Activated gamma-delta T cell treated with Interleukin-2 at 50 U/mL for 16 hours (primary cell): ENCODE measurements at regions not wholly inside any gene's neighbourhood (a gene's known extent, or its start where the extent isn't known, plus 50 kb on each side); places are given as distances from the start of the nearest gene placed in this dataset.

Experiments
- DNase-seq: peaks from one replicate; pipeline ENCODE4 v3.0.0-alpha.2; 2020

- peak; percentile 9 for DNase-seq
These were observed 202.4 kb downstream of the SEC14L1 start for GRCh38 chr17:77343031-77343800.

DNA sequence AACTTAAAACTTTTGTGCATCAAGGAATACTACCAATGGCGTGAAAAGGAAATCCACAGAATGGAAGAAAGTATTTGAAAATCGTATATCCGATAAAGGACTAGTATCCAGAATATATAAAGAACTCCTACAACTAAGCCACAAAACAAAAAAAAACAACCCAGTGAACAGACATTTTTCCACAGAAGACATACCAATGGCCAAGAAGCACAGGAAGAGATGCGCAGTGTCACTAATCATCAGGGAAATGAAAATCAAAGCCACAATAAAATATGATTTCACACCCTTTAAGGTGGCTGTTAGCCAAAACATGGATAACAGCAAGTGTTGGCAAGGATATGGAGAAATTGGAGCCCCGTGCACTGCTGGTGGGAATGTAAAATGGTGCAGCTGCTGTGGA is 203.3 kb downstream of the SEC14L1 start:
- DNase-seq: no peak

- DNase-seq: peak; percentile 1
These were observed 204.6 kb downstream of the SEC14L1 start for GRCh38 chr17:77345260-77345910.

GRCh38 chr17:77346765-77347164 is 206.0 kb downstream of the SEC14L1 start:
- no peak for DNase-seq

- DNase-seq: no peak
These were observed 206.8 kb downstream of the SEC14L1 start for GRCh38 chr17:77347544-77347943.

DNA sequence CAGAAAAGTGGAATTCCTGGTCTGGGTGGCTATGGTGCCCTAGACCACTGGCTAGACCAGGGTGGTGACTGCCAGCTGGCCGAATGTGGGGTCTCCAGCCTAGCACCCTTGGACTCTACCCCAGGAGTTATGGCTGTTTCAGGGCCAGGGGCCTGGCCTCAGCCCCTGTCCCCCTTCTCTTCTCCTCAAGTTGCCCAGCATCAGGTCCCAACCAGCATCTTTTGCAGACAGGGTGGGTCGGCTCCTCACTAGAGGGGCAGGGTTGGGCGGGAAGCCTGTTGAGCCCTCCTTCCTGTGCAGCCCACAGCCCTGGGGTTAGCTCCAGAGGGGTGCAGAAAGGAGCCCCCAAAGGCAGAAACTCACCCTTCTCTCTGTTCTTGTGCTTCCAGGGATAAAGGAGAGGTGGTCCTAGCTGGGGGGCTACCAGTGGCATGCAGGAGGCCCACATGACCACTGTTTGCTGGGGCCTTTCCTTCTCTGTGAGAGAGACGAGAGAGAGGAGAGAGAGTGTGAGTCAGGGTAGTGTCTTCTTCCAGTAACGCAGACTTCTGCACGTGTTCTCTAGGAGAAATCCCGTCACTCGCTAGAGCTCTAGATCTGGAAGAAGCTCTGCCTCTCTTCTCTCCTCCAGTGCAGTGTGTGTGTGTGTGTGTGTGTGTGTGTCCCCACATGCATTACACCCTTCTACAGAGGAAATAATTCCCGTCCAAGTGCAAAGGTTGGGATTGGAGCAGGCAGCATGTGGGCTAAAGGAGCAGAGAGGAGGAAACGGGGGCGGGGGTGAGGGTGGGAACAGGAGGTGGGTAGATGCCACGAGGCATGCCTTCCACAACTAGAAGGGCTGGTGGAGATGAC is 209.4 kb downstream of the SEC14L1 start:
- peak; percentile 2 for DNase-seq

DNA sequence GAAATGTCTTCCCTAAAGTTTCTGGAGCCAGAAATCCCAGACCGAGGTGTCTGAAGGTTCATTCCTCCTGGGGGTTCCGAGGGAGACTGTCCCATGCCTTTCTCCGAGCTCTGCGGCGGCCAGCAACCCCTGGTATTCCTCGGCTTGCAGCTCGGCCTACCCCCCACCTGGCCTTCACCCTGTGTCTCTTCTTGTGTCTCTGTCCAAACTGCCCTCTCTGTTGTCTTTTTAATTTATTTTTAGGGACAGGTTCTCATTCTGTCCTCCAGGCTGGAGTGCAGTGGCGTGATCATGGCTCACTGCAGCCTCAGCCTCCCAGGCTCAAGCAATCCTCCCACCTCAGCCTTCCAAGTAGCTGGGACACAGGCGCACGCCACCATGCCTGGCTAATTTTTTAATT is 211.7 kb downstream of the SEC14L1 start:
- DNase-seq: no peak

DNA sequence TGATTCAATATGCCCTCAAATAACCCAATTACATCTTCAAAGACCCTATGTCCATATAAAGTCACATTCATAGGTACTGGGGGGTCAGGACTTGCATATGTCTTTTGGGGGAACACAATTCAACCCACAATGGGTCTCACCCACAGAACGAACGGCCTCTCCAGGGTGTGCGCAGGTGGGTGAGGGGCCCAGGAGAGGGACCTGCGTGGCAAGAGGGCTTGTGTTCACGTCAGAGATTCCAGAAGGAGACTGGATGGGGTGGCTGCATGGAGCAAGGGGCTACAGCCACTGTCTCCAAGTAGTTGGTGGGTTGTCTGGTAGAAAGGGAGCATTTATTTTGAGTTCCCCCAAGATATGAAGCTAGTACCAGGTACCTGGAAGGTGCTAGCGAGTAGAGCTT is 212.2 kb downstream of the SEC14L1 start:
- no peak for DNase-seq

DNA sequence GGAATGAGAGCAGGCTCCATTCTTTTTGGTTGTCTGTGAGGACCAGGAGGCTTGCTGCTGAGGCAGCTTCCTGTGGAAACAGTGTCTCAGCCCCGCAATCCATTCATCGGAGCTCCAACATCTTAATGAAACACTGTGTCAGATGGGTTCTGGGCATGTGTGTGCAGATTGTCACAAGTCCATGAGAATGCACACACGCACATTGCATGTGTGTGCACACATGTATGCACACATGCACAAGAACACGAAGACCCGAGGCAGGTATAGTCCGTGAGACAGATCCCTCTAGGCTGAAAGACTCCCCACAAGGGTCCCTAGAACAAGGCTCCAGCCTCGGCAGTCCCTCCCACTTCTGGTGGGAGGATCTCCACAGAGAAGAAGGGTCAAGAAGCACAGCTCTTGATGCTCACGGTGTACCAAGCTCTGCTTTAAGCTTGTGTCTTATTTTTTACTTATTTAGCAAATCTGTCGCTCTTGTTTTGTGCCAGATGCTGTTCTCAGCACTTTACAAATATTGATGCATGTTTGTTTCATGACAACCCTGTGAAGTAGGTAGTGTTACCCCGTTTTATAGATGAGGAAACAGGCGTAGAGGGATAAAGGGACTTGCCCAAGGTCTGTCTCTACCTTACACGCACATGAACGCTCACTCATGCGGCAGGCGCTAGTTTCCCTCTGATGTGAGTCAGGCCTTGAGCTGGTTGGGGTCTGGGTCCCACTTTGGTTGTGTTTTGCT is 213.1 kb downstream of the SEC14L1 start:
- peak; percentile 1 for DNase-seq

GRCh38 chr17:77354420-77354669 is 213.6 kb downstream of the SEC14L1 start:
- DNase-seq: peak; percentile 3

GRCh38 chr17:77354670-77355455 is 214.1 kb downstream of the SEC14L1 start:
- peak; percentile 2 for DNase-seq

DNA sequence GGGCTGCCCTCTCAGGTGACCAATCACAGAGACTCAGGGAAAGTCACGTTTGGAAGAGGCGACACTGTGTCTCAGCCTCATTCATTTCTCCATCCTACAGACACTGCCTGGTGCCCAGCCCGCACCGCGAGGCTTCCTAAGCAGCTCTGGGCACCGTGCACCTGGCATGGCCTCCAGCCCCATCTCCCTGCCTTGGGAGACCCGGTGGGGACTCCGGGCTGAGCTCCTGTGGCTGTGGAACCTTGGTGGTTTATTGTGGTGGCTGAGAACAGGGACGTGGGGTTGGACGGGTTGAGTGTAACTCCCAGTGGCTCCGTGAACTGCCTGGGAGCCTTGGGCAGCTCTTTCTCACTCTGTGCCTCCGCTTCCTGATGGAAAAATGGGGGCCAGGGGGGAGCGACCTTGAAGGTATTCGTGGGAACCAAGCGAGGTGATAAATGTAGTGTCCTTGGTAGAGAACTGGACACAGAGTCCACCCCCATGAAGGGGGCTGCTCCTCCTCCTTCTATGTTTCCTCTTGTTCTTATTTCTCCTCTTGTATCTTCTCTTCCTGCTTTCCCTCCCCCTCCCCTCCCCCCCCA is 215.4 kb downstream of the SEC14L1 start:
- DNase-seq: peak; percentile 2

DNA sequence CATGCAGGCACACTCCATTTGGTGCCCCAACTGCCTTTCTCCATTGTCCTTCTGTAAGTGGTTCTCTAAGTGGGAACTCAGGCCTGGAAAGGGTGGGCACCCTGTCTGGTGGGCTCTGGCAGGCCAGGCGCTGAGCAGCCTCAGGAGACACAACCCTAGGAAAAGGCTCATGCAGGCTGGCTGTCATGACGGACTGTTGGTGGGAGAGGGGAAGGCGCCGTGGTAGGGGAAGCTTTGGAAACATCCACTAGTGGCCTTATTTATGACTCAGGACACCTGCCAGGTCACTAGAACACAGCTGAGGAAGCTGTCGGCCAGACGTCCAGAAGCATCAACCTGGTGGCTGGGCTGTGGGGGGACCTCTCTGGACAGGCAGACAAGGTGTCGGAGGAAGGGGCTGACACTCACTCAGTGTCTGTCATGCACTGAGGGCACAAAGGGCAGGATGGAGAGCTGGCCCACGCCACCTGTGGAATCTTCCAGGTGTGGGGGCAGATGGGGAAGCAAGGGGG is 216.0 kb downstream of the SEC14L1 start:
- peak; percentile 3 for DNase-seq

DNA sequence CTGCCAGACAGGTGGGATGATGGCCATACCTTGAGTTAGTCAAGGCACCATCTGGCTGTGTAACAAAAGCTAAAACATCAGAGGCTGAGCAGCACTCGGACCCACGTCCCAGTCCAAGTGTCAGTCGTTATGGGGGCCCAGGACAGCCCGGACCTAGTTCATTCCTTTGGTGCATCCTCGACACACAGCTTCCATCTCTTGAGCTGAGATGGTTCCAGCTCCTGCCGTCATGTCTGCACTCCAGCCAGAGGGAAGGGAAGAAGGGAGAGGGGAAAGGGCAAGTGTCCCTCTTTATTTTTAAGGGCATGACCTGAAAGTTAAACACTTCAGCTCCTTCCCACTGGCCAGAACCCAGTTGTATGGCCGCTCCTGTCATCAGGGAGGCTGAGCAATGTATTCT is 218.0 kb downstream of the SEC14L1 start:
- DNase-seq: peak; percentile 0

DNA sequence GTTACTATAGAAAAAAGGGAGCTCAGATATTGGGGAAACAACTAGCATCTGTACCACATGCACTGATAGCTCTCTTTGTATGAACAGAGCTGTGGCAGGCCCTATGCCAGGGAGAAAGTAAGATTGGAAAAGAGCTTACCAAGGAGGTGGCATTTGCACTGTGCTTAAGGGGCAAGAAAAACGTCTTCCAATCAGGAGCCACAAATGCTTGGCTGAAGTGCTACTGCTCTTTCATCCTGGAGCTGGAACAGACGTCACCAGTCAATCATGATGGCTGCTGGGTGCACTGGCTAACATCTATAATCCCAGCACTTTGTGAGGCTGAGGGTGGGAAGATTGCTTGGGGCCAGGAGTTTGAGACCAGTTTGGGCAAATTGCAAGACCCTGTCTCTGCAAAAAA is 218.5 kb downstream of the SEC14L1 start:
- DNase-seq: peak; percentile 0

DNA sequence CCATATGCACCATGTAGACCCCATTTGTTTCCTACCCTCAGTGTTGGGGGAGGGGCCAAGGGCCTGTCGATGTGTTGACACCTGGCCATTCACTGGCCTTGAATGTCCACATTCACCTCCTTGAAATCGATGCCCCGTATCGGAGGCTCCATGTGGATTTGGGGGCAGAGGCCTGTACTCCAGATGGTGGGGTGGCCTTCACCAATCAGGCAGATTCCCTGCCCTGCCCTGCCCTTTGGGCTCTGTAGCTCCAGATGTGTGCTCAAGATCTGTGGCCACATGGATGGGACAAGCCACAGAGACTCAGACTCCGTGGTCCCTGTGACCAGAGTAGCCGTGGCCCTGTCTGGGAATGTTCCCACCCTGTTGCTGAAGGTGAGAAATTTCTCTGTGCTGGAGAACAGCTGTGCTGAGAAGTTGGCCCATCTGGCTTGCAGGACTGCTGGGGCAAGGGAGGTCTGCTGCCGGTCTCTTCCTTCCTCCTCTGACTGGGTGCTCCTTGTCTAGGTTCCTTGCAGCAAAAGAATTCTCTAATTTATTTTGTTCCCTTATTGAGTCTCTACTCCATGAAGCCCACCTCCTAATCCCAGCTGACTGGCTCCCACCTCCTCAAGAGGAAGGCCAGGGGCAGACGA is 221.3 kb downstream of the SEC14L1 start:
- no peak for DNase-seq

DNA sequence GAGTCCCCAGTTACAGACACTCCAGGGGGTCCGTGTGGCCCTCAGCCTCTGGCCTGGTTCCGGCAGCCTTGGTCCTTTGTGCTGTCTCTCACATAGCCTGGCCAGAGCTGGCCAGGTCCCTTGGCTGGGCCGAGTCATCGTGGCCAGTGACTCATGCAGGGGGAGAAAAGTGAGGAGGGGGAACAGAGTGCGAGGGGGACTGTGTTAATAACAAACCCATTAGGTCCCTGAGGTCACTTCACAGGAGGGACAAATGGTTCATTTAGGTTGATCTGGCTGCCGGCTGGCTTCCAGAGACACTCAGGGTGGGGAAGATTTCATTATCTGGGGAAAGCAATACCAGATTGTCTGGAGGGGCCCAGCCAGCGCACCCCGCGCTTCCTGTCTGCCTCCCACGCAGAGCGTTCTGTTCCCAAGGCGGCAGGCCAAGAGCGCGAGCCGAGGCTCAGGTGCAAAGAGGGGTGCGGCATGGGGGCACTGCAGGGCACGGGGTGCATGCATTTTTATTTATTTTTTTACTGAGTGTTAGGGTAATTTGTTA is 223.1 kb downstream of the SEC14L1 start:
- no peak for DNase-seq

DNA sequence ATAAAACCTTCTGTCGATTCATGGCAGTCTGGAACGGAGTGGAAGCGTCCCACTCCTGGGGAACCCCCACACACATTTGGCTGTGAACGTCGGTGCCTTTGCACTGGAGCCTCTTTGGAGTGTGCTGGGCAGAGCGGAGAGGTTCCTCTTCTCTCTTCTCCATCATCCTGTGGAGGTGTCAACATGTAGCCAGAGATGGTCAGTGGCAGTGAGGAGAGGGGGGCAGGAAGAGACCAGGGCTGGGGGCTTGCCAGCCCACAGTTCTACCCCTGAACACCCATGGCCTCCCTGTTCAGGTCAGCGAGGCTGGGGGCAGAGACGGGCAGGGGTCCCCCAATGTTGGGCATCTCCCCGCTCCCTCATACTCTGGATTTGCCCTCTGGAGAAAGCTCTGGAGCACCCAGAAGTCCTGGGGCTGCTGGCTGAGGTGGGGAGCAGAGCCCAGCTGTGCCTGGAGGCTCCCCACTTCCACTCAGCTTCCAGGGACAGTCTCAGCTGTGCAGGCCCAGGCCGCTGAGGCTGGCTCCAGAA is 223.7 kb downstream of the SEC14L1 start:
- DNase-seq: no peak

- DNase-seq: no peak
These were observed 224.3 kb downstream of the SEC14L1 start for GRCh38 chr17:77364941-77365583.

- DNase-seq: no peak
These were observed 224.9 kb downstream of the SEC14L1 start for GRCh38 chr17:77365584-77366186.
